ENCODE measurements at regions not wholly inside any gene's neighbourhood (a gene's known extent, or its start where the extent isn't known, plus 50 kb on each side); places are given as distances from the start of the nearest gene placed in this dataset.

- no peak for DNase-seq (ENCODE audit: low read depth)
These were observed 384.6 kb upstream of the SLC30A5 start for GRCh38 chr5:68709239-68709638.

- no peak for DNase-seq (ENCODE audit: low read depth)
These were observed 383.3 kb upstream of the SLC30A5 start for GRCh38 chr5:68710514-68710913.

- DNase-seq (ENCODE audit: low read depth) = no peak
These were observed 382.3 kb upstream of the SLC30A5 start for GRCh38 chr5:68711293-68712200.

GRCh38 chr5:68714810-68715209 is 379.0 kb upstream of the SLC30A5 start:
- DNase-seq (ENCODE audit: low read depth) = no peak

GRCh38 chr5:68720884-68721610 is 372.8 kb upstream of the SLC30A5 start:
- DNase-seq (ENCODE audit: low read depth) = no peak

GRCh38 chr5:68722357-68722756 is 371.5 kb upstream of the SLC30A5 start:
- DNase-seq (ENCODE audit: low read depth) = no peak

GRCh38 chr5:68725905-68726683 is 367.7 kb upstream of the SLC30A5 start:
- no peak for DNase-seq (ENCODE audit: low read depth)

GRCh38 chr5:68727931-68728330 is 365.9 kb upstream of the SLC30A5 start:
- DNase-seq (ENCODE audit: low read depth) = no peak

GRCh38 chr5:68729678-68730077 is 364.1 kb upstream of the SLC30A5 start:
- DNase-seq (ENCODE audit: low read depth) = no peak

- DNase-seq (ENCODE audit: low read depth) = no peak
These were observed 363.4 kb upstream of the SLC30A5 start for GRCh38 chr5:68730220-68730978.

- DNase-seq (ENCODE audit: low read depth) = no peak
These were observed 362.7 kb upstream of the SLC30A5 start for GRCh38 chr5:68730979-68731654.

GRCh38 chr5:68732251-68732650 is 361.6 kb upstream of the SLC30A5 start:
- DNase-seq (ENCODE audit: low read depth) = no peak

- DNase-seq (ENCODE audit: low read depth) = no peak
These were observed 359.0 kb upstream of the SLC30A5 start for GRCh38 chr5:68734781-68735180.

- no peak for DNase-seq (ENCODE audit: low read depth)
These were observed 355.6 kb upstream of the SLC30A5 start for GRCh38 chr5:68738236-68738635.

- no peak for DNase-seq (ENCODE audit: low read depth)
These were observed 355.0 kb upstream of the SLC30A5 start for GRCh38 chr5:68738841-68739240.

- no peak for DNase-seq (ENCODE audit: low read depth)
These were observed 354.1 kb upstream of the SLC30A5 start for GRCh38 chr5:68739752-68740151.

- no peak for DNase-seq (ENCODE audit: low read depth)
These were observed 353.4 kb upstream of the SLC30A5 start for GRCh38 chr5:68740226-68740910.

GRCh38 chr5:68744206-68744605 is 349.6 kb upstream of the SLC30A5 start:
- no peak for DNase-seq (ENCODE audit: low read depth)

- DNase-seq (ENCODE audit: low read depth) = no peak
These were observed 348.4 kb upstream of the SLC30A5 start for GRCh38 chr5:68745448-68745847.

- DNase-seq (ENCODE audit: low read depth) = no peak
These were observed 347.6 kb upstream of the SLC30A5 start for GRCh38 chr5:68746220-68746619.
